GM08714 (cell line): ENCODE measurements at regions not wholly inside any gene's neighbourhood (a gene's known extent, or its start where the extent isn't known, plus 50 kb on each side); places are given as distances from the start of the nearest gene placed in this dataset.

Experiments
- H3K4me3 ChIP-seq: fragments of 200-500 bp; sonication (Bioruptor generic); 2 replicates; pipeline ENCODE4 v1.5.1; 2014; ENCODE audit warnings: mild to moderate bottlenecking, low read length, inconsistent platforms
- ZNF274 ChIP-seq: IDR thresholded peaks from 2 replicates; pipeline ENCODE4 v1.6.1; 2012; ENCODE audit warnings: mild to moderate bottlenecking, low read depth, low read length

DNA sequence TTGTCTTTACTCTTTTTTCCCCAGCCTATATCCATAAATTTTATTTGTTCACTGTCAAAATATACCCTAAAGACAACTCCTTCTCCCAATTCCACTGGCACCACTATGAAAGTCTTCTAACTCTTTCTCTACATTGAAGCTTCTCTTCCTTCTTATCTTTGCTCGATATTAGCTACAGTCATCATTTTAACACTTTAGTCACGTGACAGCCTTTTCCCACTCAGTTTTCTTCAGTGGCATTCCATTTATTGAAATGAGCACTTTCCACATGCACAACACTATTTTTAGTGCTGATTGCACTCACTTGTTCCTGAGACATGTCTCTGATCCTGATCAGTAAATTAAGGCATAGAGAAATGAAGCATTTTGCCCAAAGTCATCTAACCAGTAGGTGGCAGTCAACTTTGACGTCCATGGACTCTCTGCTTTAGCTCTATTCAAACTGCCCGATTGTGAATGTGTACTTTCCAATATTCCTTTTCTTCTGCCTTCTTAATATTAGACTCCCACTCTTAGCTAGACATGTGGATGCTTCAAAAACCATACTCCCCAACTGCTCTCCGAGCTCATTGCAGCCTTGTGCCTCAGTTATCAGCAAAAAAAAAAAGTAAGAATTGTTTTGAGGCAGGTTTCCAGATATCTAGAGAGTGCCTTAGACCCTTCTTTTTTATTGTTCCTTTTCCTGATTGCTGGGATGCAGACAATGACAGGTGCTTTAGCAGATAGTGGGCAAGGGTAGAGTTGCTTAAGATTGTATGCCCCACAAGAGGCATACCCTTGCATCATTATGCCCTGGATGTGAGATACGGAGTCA is 394.4 kb upstream of the ADGRL3 start:
- TF ChIP-seq ZNF274, result no peak
- no peak overlapping the region for H3K4me3 ChIP-seq

DNA sequence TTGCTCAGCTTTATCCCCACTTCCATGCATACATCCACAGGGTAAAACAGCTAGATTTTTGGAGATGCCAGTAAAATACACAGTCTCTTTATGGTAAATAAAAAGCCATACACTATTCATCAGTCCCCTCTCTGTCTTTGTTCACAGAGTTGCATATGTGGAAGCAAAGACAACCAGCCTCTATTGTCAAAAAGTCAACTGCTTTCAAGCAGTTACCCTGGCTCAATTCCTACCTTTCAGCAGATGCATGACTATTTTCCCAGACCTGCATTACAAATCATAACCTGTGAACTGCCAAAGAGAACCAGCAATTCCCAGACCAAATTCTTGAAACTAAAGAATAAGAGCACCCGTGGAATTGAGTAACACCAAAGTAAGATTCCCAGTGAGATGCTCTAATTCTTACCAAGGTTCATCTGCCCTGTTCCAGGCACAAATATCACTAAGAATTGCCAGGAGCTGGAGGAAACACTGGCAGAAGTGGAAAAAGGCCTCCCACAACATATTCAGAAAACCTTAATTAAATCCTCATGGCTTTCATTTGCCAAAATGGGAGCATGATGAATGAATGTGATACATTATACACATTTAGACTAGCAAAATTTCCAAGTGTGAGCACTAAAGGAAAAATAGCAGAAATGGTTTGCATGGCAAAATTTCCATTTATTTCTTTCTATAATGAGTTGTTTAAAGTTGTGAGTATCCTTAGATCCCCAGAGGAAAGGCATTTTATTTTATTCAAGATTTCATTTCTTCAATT is 391.2 kb upstream of the ADGRL3 start:
- no peak overlapping the region for H3K4me3 ChIP-seq
- no peak for TF ChIP-seq ZNF274

DNA sequence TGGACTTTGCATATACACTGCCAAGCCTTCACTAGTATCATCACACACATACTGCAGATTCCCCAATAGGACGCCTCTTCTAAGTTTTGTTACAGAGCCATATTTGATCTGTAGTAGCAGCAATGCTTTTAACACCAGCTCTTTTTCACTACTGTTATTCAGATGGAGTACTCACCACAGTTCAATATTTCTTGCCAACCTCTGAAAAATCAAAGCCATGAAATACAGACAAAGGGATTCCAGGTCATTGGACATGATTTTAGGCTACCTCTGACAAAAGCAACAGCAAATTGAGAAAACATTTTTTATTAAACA is 390.7 kb upstream of the ADGRL3 start:
- no peak for TF ChIP-seq ZNF274
- H3K4me3 ChIP-seq, result no peak overlapping the region

DNA sequence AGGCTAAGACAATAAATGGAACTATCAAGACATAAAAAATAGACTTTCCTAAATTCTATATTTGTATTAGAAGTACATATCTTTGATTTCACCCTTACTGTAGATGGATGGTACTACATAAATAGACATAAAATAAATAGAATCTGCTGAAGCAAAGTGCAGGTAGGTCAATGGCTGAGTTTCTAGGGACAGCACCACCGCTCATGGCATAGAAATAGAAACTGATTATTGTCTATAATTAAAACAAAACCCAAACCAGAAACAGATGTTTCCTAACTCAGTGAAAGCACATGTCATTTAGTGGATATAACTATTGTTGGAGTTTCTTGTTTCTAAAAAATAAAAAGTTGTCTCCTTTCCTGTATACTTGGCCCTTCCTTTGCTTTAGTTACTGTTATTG is 387.3 kb upstream of the ADGRL3 start:
- no peak for TF ChIP-seq ZNF274
- no peak overlapping the region for H3K4me3 ChIP-seq

DNA sequence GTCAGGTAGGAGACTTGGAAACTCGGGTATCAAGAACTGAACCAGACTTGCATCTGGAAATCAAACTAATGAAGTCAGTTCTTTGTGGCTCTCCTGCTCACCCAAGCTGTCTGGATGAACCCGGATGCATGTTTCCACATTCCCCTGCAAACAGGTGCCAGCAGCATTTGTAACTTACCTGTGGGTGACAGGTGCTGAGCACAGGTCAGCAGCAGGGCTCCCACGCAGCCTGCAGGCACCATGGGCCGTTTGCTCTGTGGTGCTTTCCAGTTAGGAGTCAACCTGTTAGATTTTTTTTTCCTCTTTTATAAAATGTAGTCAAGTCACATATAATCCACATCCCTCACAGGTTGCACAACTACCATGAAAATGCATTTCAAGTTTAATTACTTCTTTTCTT is 385.6 kb upstream of the ADGRL3 start:
- TF ChIP-seq ZNF274, result no peak
- no peak overlapping the region for H3K4me3 ChIP-seq

DNA sequence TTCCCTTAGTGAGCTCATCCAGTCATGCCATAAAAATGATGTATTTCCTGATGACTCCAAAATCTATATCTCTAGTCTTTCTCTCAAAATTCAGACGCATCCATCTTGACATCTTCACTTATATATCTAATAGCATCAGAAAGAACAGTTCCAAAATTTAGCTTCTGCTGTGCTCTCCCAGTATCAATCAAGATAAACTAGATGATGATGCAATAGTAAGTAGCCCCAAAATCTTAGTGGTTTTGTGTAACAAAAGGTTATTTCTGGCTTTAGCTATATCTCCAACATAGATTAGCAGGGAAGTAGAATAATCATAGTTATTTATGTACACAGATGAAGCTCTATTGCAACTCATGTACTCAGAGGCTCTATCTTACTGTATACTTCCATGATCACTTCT is 382.5 kb upstream of the ADGRL3 start:
- no peak for TF ChIP-seq ZNF274
- no peak overlapping the region for H3K4me3 ChIP-seq

DNA sequence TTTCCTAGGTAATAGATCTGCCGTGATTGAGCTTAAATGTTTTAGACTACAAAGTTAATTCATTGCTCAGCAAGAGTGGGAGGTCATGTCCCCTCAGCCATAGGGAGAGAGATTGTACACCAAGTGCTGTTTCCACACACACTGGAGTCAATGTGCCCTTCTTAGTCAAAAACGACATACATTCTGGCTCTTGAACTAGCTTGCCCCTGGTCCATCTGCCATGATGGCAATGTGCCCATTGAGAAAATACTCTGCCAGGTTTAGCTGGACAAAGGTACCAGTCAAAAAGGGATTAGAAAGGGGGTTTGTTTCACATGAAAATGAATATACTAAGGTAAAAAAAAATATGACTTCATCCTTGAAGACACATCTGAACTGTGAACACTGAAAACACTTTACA is 377.1 kb upstream of the ADGRL3 start:
- TF ChIP-seq ZNF274, result no peak
- no peak overlapping the region for H3K4me3 ChIP-seq

DNA sequence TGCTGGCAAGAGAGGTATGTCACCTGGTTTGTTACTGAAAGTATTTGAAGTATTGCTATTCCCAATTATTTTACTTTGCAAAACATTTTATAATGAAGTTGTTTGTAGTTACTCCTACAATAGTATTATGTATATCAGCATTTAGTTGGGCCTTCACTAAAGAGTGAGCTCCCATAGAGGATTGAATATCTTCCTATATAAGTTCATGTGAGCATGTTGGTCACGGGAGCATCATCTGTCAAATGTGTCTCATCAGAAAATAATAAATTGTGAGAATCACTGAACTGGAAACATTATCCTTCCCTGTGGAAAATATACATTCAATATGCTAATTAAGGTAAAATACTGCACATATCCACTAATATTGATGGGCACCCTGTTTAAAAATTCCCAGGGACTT is 360.1 kb upstream of the ADGRL3 start:
- TF ChIP-seq ZNF274, result no peak
- no peak overlapping the region for H3K4me3 ChIP-seq

DNA sequence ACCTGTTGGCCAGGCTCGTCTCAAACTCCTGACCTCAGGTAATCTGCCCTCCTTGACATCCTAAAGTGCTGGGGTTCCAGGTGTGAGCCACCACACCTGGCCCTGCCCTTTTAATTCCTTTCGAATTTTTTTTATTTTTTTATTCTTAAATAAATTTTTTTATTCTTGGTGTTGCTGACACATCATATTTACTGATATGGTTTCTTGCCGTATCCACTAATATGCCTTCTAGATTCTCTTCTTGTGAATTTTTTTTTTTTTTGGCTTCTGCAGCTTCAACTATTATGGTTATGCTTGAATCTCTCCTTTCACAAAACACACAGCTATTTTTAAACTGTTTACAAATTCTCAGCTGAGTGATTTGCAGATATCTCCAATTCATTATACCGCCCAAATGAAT is 353.4 kb upstream of the ADGRL3 start:
- TF ChIP-seq ZNF274, result no peak
- no peak overlapping the region for H3K4me3 ChIP-seq

DNA sequence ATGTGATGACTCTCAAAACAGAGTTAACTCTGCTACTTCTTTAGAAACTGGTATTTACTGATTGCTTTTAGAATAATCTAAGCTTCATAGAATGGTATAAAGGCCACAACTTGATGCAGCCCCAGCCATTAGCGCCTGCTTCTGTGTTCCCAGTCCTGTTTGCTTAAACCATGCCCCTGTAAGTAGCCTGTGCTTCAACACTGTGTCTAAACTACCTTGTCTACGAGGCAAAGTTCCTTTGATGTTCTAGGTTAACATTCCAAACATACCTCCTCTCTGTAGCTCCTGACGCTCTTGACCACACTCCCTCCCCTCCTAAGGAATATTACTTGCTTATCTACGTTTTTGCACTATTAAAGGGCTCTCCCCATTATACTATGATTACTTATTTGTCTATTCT is 352.5 kb upstream of the ADGRL3 start:
- no peak for TF ChIP-seq ZNF274
- H3K4me3 ChIP-seq, result no peak overlapping the region

DNA sequence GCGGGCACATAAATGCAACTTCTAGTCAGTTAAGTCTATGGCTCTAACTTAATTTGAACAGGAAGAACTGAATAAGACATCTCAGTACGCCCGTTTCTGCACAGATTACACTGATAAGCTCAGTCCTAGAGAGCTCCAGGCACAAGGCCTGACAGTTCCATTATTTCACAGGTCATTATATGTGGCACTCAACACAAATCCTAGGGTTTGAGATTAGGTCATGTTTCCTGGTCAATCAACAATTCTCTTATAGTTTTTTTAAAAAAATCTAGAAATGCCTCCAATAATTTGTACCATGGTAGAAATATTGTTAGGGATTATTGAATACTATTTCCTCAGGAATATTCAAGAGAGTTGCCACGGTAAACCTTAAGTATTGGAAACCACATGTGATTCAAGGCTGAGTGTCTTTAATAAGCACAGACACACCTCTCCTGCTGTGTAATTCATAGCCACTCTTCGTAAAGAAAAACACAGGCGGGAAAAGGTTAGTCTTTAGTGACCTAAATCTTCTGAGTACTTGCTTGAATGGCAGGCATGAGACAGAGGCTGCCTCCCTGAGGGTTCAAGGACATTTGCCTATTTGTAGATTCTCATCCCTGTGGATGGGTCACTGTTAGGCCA is 342.9 kb upstream of the ADGRL3 start:
- H3K4me3 ChIP-seq, result no peak overlapping the region
- no peak for TF ChIP-seq ZNF274

DNA sequence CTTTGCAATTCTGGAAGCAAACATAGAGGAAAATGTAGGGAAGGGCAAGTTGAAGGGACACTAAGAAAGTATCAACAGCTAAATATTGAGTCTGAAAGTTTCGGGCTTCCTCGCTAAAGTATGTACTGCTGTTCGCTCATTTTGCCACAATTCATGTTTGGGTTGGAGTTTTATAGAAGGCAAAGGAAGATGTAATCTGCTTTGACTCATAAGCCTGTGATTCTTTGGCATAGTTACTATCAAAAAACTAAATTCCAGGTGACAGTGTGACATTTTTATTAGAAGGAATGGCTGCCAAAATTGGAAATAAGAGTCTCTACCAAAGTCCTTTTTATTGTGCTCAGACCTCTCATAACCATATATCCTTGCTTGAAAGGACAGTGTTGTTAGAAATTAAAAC is 336.7 kb upstream of the ADGRL3 start:
- no peak for TF ChIP-seq ZNF274
- H3K4me3 ChIP-seq, result no peak overlapping the region

DNA sequence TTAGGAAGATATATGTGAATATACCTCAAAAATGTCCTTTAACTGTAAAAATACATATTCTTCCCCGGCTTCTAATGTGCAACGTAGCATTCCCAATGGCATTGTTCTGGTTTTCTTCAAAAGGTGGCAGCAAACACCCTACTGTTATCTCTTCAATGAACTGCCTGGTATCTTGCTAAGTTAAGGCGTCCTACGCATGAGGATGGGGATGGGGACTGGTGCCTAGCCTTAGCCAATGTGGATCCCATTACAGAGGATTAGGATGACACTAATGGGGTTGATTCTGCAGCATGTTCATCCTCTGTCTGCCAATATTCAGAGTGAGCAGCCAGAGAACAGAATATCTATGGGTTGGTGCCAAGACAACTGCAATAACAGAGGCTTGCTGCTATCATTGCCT is 334.9 kb upstream of the ADGRL3 start:
- no peak overlapping the region for H3K4me3 ChIP-seq
- no peak for TF ChIP-seq ZNF274

DNA sequence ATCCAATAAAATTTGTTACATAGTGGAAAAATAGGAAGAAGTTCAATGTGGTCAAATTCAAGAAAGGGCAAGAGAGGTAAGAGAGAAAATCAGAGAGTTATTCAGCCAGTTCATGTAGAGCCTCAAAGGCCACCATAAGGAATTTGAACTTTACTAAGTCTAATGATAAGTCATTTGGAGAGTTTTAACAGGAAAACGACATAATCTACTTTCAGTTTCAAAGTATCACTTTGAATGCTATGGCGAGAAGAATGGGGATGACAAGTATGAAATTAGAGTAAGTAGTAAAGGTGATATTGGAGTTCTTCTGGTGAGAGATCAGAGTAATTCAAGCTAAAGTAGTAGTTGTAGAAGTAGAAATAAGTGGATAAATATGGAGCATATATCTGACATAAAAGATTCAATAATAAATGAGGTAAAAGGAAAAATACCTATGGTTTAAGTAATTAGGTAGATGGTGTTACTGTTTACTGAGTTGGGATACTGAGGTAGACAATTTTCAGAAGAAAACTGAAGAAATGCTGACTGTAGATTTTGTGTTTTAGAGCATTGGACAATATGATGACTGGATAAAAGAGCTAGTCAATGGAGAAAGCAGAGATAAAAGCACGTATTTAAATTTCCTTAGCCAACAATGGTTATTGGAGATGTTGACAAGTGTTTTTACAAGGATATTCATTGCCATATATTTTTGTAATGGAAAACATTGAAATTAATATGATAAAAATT is 331.7 kb upstream of the ADGRL3 start:
- no peak overlapping the region for H3K4me3 ChIP-seq
- no peak for TF ChIP-seq ZNF274

DNA sequence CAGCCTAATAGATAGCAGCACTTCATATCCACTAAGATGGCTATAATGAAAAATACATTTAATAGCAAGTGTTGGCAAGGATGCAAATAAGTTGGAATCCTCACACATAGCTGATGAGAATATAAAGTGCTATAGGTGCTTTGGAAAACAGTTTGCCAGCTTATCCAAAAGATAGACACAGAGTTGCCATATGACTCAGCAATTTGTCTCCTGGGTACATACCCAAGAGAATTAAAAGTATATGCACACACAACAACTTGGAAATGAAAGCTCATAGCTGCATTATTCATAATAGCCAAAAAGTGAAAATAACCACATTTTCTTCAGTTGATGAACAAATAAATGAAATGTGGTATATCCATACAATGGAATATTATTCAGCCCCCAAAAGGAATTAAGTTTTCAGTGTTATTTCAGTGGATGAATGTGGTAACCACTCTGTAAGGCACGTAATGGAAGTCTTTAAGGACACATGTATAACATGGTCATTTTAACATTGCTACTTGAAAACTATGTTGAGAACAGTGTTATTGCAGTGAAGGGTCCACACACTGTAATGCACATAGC is 320.9 kb upstream of the ADGRL3 start:
- TF ChIP-seq ZNF274, result no peak
- H3K4me3 ChIP-seq, result no peak overlapping the region
